ENCODE measurements at regions not wholly inside any gene's neighbourhood (a gene's known extent, or its start where the extent isn't known, plus 50 kb on each side); places are given as distances from the start of the nearest gene placed in this dataset.
"Not testable (repeated sequence)": the region's sequence is repeated elsewhere in the genome, so short reads cannot be mapped to it uniquely, and the experiment has no call there.

- no peak for DNase-seq (ENCODE audit: low spot score)
Observed at GRCh38 chr18:46226461-46226860, 122.3 kb downstream of the HAUS1 start.

GRCh38 chr18:46229641-46230040 lies 125.5 kb downstream of the HAUS1 start:
- DNase-seq (ENCODE audit: low spot score): not testable (repeated sequence)

- no peak for DNase-seq (ENCODE audit: low spot score)
Observed at GRCh38 chr18:46236156-46236555, 132.0 kb downstream of the HAUS1 start.

- DNase-seq (ENCODE audit: low spot score): no peak
Observed at GRCh38 chr18:46237891-46238290, 133.7 kb downstream of the HAUS1 start.

- DNase-seq (ENCODE audit: low spot score): no peak
Observed at GRCh38 chr18:46239549-46239948, 135.4 kb downstream of the HAUS1 start.

- no peak for DNase-seq (ENCODE audit: low spot score)
Observed at GRCh38 chr18:46239998-46240397, 135.8 kb downstream of the HAUS1 start.

- DNase-seq (ENCODE audit: low spot score): not testable (repeated sequence)
Observed at GRCh38 chr18:46241393-46241792, 137.2 kb downstream of the HAUS1 start.

- no peak for DNase-seq (ENCODE audit: low spot score)
Observed at GRCh38 chr18:46242183-46242582, 138.0 kb downstream of the HAUS1 start.

- DNase-seq (ENCODE audit: low spot score): no peak
Observed at GRCh38 chr18:46243095-46243494, 138.9 kb downstream of the HAUS1 start.

- no peak for DNase-seq (ENCODE audit: low spot score)
Observed at GRCh38 chr18:46243673-46244072, 139.5 kb downstream of the HAUS1 start.

GRCh38 chr18:46246101-46246500 lies 141.9 kb downstream of the HAUS1 start:
- DNase-seq (ENCODE audit: low spot score): no peak

- no peak for DNase-seq (ENCODE audit: low spot score)
Observed at GRCh38 chr18:46247942-46248341, 143.8 kb downstream of the HAUS1 start.

- DNase-seq (ENCODE audit: low spot score): no peak
Observed at GRCh38 chr18:46250084-46250811, 146.1 kb downstream of the HAUS1 start.

GRCh38 chr18:46250812-46251173 lies 146.6 kb downstream of the HAUS1 start:
- no peak for DNase-seq (ENCODE audit: low spot score)

GRCh38 chr18:46252759-46253158 lies 148.6 kb downstream of the HAUS1 start:
- DNase-seq (ENCODE audit: low spot score): no peak

- no peak for DNase-seq (ENCODE audit: low spot score)
Observed at GRCh38 chr18:46253498-46253897, 149.3 kb downstream of the HAUS1 start.

- DNase-seq (ENCODE audit: low spot score): no peak
Observed at GRCh38 chr18:46256078-46256477, 151.9 kb downstream of the HAUS1 start.

- DNase-seq (ENCODE audit: low spot score): no peak
Observed at GRCh38 chr18:46257366-46257765, 153.2 kb downstream of the HAUS1 start.

GRCh38 chr18:46260016-46260878 lies 156.1 kb downstream of the HAUS1 start:
- no peak for DNase-seq (ENCODE audit: low spot score)

- DNase-seq (ENCODE audit: low spot score): no peak
Observed at GRCh38 chr18:46260879-46261143, 156.6 kb downstream of the HAUS1 start.

- DNase-seq (ENCODE audit: low spot score): no peak
Observed at GRCh38 chr18:46261799-46262198, 157.6 kb downstream of the HAUS1 start.

GRCh38 chr18:46262856-46263255 lies 158.7 kb downstream of the HAUS1 start:
- DNase-seq (ENCODE audit: low spot score): no peak

GRCh38 chr18:46264255-46264654 lies 160.1 kb downstream of the HAUS1 start:
- DNase-seq (ENCODE audit: low spot score): no peak

All from mesenteric fat pad (tissue), 1 donor.